SK-N-SH treated with all-trans-retinoic acid at 6 μM for 48 hours (cell line): ENCODE measurements at regions not wholly inside any gene's neighbourhood (a gene's known extent, or its start where the extent isn't known, plus 50 kb on each side); places are given as distances from the start of the nearest gene placed in this dataset.

Source experiments
- ATAC-seq: fragments of 200-7000 bp; cut with Tn5 transposase; 3 replicates; pipeline ENCODE4 v1.9.1; 2020; ENCODE audit warnings: mild to moderate bottlenecking, moderate library complexity
- ARNTL ChIP-seq: fragments of 450-650 bp; formaldehyde crosslinking; IDR thresholded peaks from 2 replicates; pipeline ENCODE4 v1.5.0; 2020; ENCODE audit warnings: low read depth, mild to moderate bottlenecking, moderate library complexity, borderline replicate concordance
- BACH2 ChIP-seq: fragments of 250-450 bp; sonication (Bioruptor Pico); IDR thresholded peaks from 2 replicates; pipeline ENCODE4 v1.9.0; 2021; ENCODE audit warnings: mild to moderate bottlenecking, borderline replicate concordance
- CREB5 ChIP-seq: fragments of 250-450 bp; sonication (Bioruptor Pico); IDR thresholded peaks from 2 replicates; pipeline ENCODE4 v1.5.1; 2020; ENCODE audit warnings: low read depth, mild to moderate bottlenecking, moderate library complexity
- CSDC2 ChIP-seq: fragments of 250-450 bp; sonication (Bioruptor Pico); IDR thresholded peaks from 2 replicates; pipeline ENCODE4 v1.5.0; 2020; ENCODE audit warnings: mild to moderate bottlenecking, moderate library complexity
- CSRNP3 ChIP-seq: fragments of 250-450 bp; sonication (Bioruptor Pico); IDR thresholded peaks from 2 replicates; pipeline ENCODE4 v1.5.1; 2021; ENCODE audit warnings: mild to moderate bottlenecking, moderate library complexity
- ESRRG ChIP-seq: fragments of 250-450 bp; sonication (Bioruptor Pico); IDR thresholded peaks from 2 replicates; pipeline ENCODE4 v1.6.1; 2021; ENCODE audit warnings: mild to moderate bottlenecking
- GLIS3 ChIP-seq: fragments of 250-450 bp; sonication (Bioruptor Pico); IDR thresholded peaks from 2 replicates; pipeline ENCODE4 v1.5.0; 2020; ENCODE audit warnings: mild to moderate bottlenecking, moderate library complexity
- ISL1 ChIP-seq: fragments of 250-450 bp; sonication (Bioruptor Pico); IDR thresholded peaks from 2 replicates; pipeline ENCODE4 v2.1.2; 2022; ENCODE audit warnings: mild to moderate bottlenecking, moderate library complexity
- OSR1 ChIP-seq: fragments of 250-450 bp; sonication (Bioruptor Pico); IDR thresholded peaks from 2 replicates; pipeline ENCODE4 v1.8.0; 2022; ENCODE audit warnings: moderate library complexity, mild to moderate bottlenecking, inconsistent platforms
- PATZ1 ChIP-seq: fragments of 250-450 bp; sonication (Bioruptor Pico); IDR thresholded peaks from 2 replicates; pipeline ENCODE4 v1.8.0; 2020; ENCODE audit warnings: mild to moderate bottlenecking, moderate library complexity, borderline replicate concordance
- POU6F1 ChIP-seq: fragments of 250-450 bp; sonication (Bioruptor Pico); IDR thresholded peaks from 2 replicates; pipeline ENCODE4 v1.8.0; 2021; ENCODE audit warnings: low read depth, mild to moderate bottlenecking, moderate library complexity, borderline replicate concordance
- PPARA ChIP-seq: fragments of 250-450 bp; sonication (Bioruptor Pico); IDR thresholded peaks from 2 replicates; pipeline ENCODE4 v1.5.0; 2020; ENCODE audit warnings: mild to moderate bottlenecking, borderline replicate concordance
- RARB ChIP-seq: fragments of 250-450 bp; sonication (Bioruptor Pico); IDR thresholded peaks from 2 replicates; pipeline ENCODE4 v1.8.0; 2021; ENCODE audit warnings: mild to moderate bottlenecking, moderate library complexity
- SNAI2 ChIP-seq: fragments of 250-450 bp; sonication (Bioruptor Pico); IDR thresholded peaks from 2 replicates; pipeline ENCODE4 v1.5.0; 2020; ENCODE audit warnings: mild to moderate bottlenecking, moderate library complexity
- TCF4 ChIP-seq: fragments of 250-450 bp; sonication (Bioruptor Pico); IDR thresholded peaks from 2 replicates; pipeline ENCODE4 v1.8.0; 2021; ENCODE audit warnings: mild to moderate bottlenecking, moderate library complexity, borderline replicate concordance
- TOX ChIP-seq: fragments of 250-450 bp; sonication (Bioruptor Pico); IDR thresholded peaks from 2 replicates; pipeline ENCODE4 v1.8.0; 2021; ENCODE audit warnings: mild to moderate bottlenecking, moderate library complexity, borderline replicate concordance
- TSHZ2 ChIP-seq: fragments of 250-450 bp; sonication (Bioruptor Pico); IDR thresholded peaks from 2 replicates; pipeline ENCODE4 v1.5.0; 2020; ENCODE audit warnings: mild to moderate bottlenecking, moderate library complexity
- ZC3H10 ChIP-seq: fragments of 250-450 bp; sonication (Bioruptor Pico); IDR thresholded peaks from 2 replicates; pipeline ENCODE4 v1.5.1; 2021; ENCODE audit warnings: mild to moderate bottlenecking, moderate library complexity
- ZFP3 ChIP-seq: fragments of 250-450 bp; sonication (Bioruptor Pico); IDR thresholded peaks from 2 replicates; pipeline ENCODE4 v1.5.0; 2020; ENCODE audit warnings: mild to moderate bottlenecking, moderate library complexity
- ZNF565 ChIP-seq: fragments of 450-650 bp; formaldehyde crosslinking; conservative IDR thresholded peaks from 2 replicates; pipeline ENCODE4 v1.5.0; 2020; ENCODE audit warnings: low read depth, mild to moderate bottlenecking, moderate library complexity
- ZNF8 ChIP-seq: fragments of 450-650 bp; formaldehyde crosslinking; IDR thresholded peaks from 2 replicates; pipeline ENCODE4 v1.5.0; 2020; ENCODE audit warnings: mild to moderate bottlenecking, moderate library complexity

GRCh38 chr1:74830766-74831165 lies 97.8 kb downstream of the TYW3 start (continued):
- TF ChIP-seq TSHZ2: no peak
- no peak for TF ChIP-seq CSDC2
- no peak for TF ChIP-seq TOX (CRISPR knock-in tag)
- TF ChIP-seq RARB: no peak
- no peak for TF ChIP-seq CSRNP3 (CRISPR knock-in tag)
- TF ChIP-seq ARNTL: no peak
- TF ChIP-seq TCF4 (CRISPR knock-in tag): no peak
- no peak for TF ChIP-seq SNAI2 (CRISPR knock-in tag)
- no peak for TF ChIP-seq PATZ1 (CRISPR knock-in tag)

- no peak for ATAC-seq
- TF ChIP-seq ZNF8 (CRISPR knock-in tag) (no peak), CREB5 (CRISPR knock-in tag) (no peak), OSR1 (CRISPR knock-in tag) (no peak), PPARA (CRISPR knock-in tag) (no peak), CSDC2 (no peak), ZFP3 (CRISPR knock-in tag) (no peak), ESRRG (CRISPR knock-in tag) (no peak), ZNF565 (CRISPR knock-in tag) (no peak), SNAI2 (CRISPR knock-in tag) (no peak), GLIS3 (CRISPR knock-in tag) (no peak), PATZ1 (CRISPR knock-in tag) (no peak), ISL1 (CRISPR knock-in tag) (no peak), TCF4 (CRISPR knock-in tag) (no peak), BACH2 (CRISPR knock-in tag) (no peak), RARB (no peak), ZC3H10 (CRISPR knock-in tag) (no peak), POU6F1 (CRISPR knock-in tag) (no peak), TSHZ2 (no peak)
These were observed 101.3 kb downstream of the TYW3 start for GRCh38 chr1:74834261-74834660.
